Ramos (cell line): ENCODE measurements at regions not wholly inside any gene's neighbourhood (a gene's known extent, or its start where the extent isn't known, plus 50 kb on each side); places are given as distances from the start of the nearest gene placed in this dataset.

Source experiments
- in situ Hi-C: fragments of 300-500 bp; cut with MboI; formaldehyde crosslinking; loops from one replicate; pipeline ENCODE4 v1.14.3; 2022; ENCODE audit warnings: low sequenced_read_pairs; ENCODE audit not compliant: unreplicated experiment

- in situ Hi-C loops: no loop called here
These were observed 1370.7 kb upstream of the CDH2 start for GRCh38 chr18:29547626-29548025.

GRCh38 chr18:29540548-29540947 is 1363.6 kb upstream of the CDH2 start:
- in situ Hi-C loops: no loop called here

GRCh38 chr18:29531746-29532145 is 1354.8 kb upstream of the CDH2 start:
- in situ Hi-C loops: no loop called here

- in situ Hi-C loops: no loop called here
These were observed 1346.4 kb upstream of the CDH2 start for GRCh38 chr18:29523371-29523770.

GRCh38 chr18:29512761-29513160 is 1335.8 kb upstream of the CDH2 start:
- in situ Hi-C loops: no loop called here

GRCh38 chr18:29512203-29512602 is 1335.3 kb upstream of the CDH2 start:
- in situ Hi-C loops: no loop called here

GRCh38 chr18:29501952-29502351 is 1325.0 kb upstream of the CDH2 start:
- in situ Hi-C loops: no loop called here

- in situ Hi-C loops: no loop called here
These were observed 1319.3 kb upstream of the CDH2 start for GRCh38 chr18:29496152-29496680.

GRCh38 chr18:29494371-29494770 is 1317.4 kb upstream of the CDH2 start:
- in situ Hi-C loops: no loop called here

GRCh38 chr18:29491907-29492306 is 1315.0 kb upstream of the CDH2 start:
- in situ Hi-C loops: no loop called here

- in situ Hi-C loops: no loop called here
These were observed 1311.7 kb upstream of the CDH2 start for GRCh38 chr18:29488617-29489016.

GRCh38 chr18:29465526-29465925 is 1288.6 kb upstream of the CDH2 start:
- in situ Hi-C loops: no loop called here

- in situ Hi-C loops: no loop called here
These were observed 1283.0 kb upstream of the CDH2 start for GRCh38 chr18:29459972-29460371.

- in situ Hi-C loops: no loop called here
These were observed 1280.5 kb upstream of the CDH2 start for GRCh38 chr18:29457316-29457889.

GRCh38 chr18:29449424-29449823 is 1272.5 kb upstream of the CDH2 start:
- in situ Hi-C loops: no loop called here

- in situ Hi-C loops: no loop called here
These were observed 1262.5 kb upstream of the CDH2 start for GRCh38 chr18:29439398-29439797.

GRCh38 chr18:29436459-29436858 is 1259.5 kb upstream of the CDH2 start:
- in situ Hi-C loops: no loop called here

GRCh38 chr18:29434650-29435049 is 1257.7 kb upstream of the CDH2 start:
- in situ Hi-C loops: no loop called here

GRCh38 chr18:29430416-29430815 is 1253.5 kb upstream of the CDH2 start:
- in situ Hi-C loops: no loop called here

- in situ Hi-C loops: no loop called here
These were observed 1241.2 kb upstream of the CDH2 start for GRCh38 chr18:29418136-29418535.

GRCh38 chr18:29406996-29407395 is 1230.1 kb upstream of the CDH2 start:
- in situ Hi-C loops: no loop called here

- in situ Hi-C loops: no loop called here
These were observed 1220.6 kb upstream of the CDH2 start for GRCh38 chr18:29397536-29397935.
